Globus pallidus (tissue), 1 donor: ENCODE measurements at regions not wholly inside any gene's neighbourhood (a gene's known extent, or its start where the extent isn't known, plus 50 kb on each side); places are given as distances from the start of the nearest gene placed in this dataset.
"Not testable (repeated sequence)": the region's sequence is repeated elsewhere in the genome, so short reads cannot be mapped to it uniquely, and the experiment has no call there.

Experiments
- DNase-seq: peaks from one replicate; pipeline ENCODE4 v3.0.0-alpha.2; 2015; ENCODE audit warnings: low spot score

GRCh38 chr3:48101301-48101650 is 85.1 kb upstream of the MAP4 start:
- not testable (repeated sequence) for DNase-seq

- no peak for DNase-seq
These were observed 76.1 kb upstream of the MAP4 start for GRCh38 chr3:48092270-48092669.

GRCh38 chr3:48090166-48090939 is 74.1 kb upstream of the MAP4 start:
- DNase-seq: no peak

- DNase-seq: peak; percentile 97
These were observed 72.7 kb upstream of the MAP4 start for GRCh38 chr3:48088749-48089466.

- no peak for DNase-seq
These were observed 72.0 kb upstream of the MAP4 start for GRCh38 chr3:48088056-48088748.

- DNase-seq: no peak
These were observed 70.5 kb upstream of the MAP4 start for GRCh38 chr3:48086705-48087104.

GRCh38 chr3:48084929-48085328 is 68.7 kb upstream of the MAP4 start:
- DNase-seq: no peak

- no peak for DNase-seq
These were observed 68.0 kb upstream of the MAP4 start for GRCh38 chr3:48084170-48084569.

- DNase-seq: no peak
These were observed 66.5 kb upstream of the MAP4 start for GRCh38 chr3:48082580-48083184.

GRCh38 chr3:48077815-48078214 is 61.6 kb upstream of the MAP4 start:
- DNase-seq: no peak

GRCh38 chr3:48070030-48070429 is 53.8 kb upstream of the MAP4 start:
- no peak for DNase-seq

GRCh38 chr3:48069339-48069738 is 53.1 kb upstream of the MAP4 start:
- DNase-seq: no peak

GRCh38 chr3:48068886-48069285 is 52.7 kb upstream of the MAP4 start:
- DNase-seq: no peak

- DNase-seq: not testable (repeated sequence)
These were observed 52.1 kb upstream of the MAP4 start for GRCh38 chr3:48068320-48068719.

GRCh38 chr3:48067271-48067670 is 51.1 kb upstream of the MAP4 start:
- no peak for DNase-seq
